DMS79 treated with DMSO at 0.1 percent for 48 hours (cell line): ENCODE measurements at regions not wholly inside any gene's neighbourhood (a gene's known extent, or its start where the extent isn't known, plus 50 kb on each side); places are given as distances from the start of the nearest gene placed in this dataset.
"Not testable (repeated sequence)": the region's sequence is repeated elsewhere in the genome, so short reads cannot be mapped to it uniquely, and the experiment has no call there.

ENCODE experiments used
- DNase-seq: peaks from one replicate; lab custom pipeline; 2025; lab: John Stamatoyannopoulos, UW

GRCh38 chr13:94816256-94816655 lies 103.9 kb upstream of the SOX21 start:
- DNase-seq: no peak

GRCh38 chr13:94813920-94814475 lies 101.7 kb upstream of the SOX21 start:
- DNase-seq: peak; percentile 21

- DNase-seq: no peak
Observed at GRCh38 chr13:94811753-94812152, 99.4 kb upstream of the SOX21 start.

- no peak for DNase-seq
Observed at GRCh38 chr13:94800423-94800822, 88.1 kb upstream of the SOX21 start.

- DNase-seq: no peak
Observed at GRCh38 chr13:94799299-94799698, 87.0 kb upstream of the SOX21 start.

GRCh38 chr13:94798738-94799137 lies 86.4 kb upstream of the SOX21 start:
- no peak for DNase-seq

GRCh38 chr13:94795292-94795691 lies 82.9 kb upstream of the SOX21 start:
- no peak for DNase-seq

- DNase-seq: not testable (repeated sequence)
Observed at GRCh38 chr13:94786246-94786645, 73.9 kb upstream of the SOX21 start.

GRCh38 chr13:94784066-94784465 lies 71.7 kb upstream of the SOX21 start:
- no peak for DNase-seq

GRCh38 chr13:94783489-94783888 lies 71.1 kb upstream of the SOX21 start:
- no peak for DNase-seq

GRCh38 chr13:94780421-94780820 lies 68.1 kb upstream of the SOX21 start:
- DNase-seq: no peak

- no peak for DNase-seq
Observed at GRCh38 chr13:94778986-94779385, 66.6 kb upstream of the SOX21 start.

GRCh38 chr13:94778585-94778984 lies 66.2 kb upstream of the SOX21 start:
- DNase-seq: no peak

GRCh38 chr13:94776956-94777355 lies 64.6 kb upstream of the SOX21 start:
- no peak for DNase-seq

GRCh38 chr13:94776300-94776699 lies 64.0 kb upstream of the SOX21 start:
- DNase-seq: no peak

GRCh38 chr13:94765814-94766213 lies 53.5 kb upstream of the SOX21 start:
- DNase-seq: no peak

GRCh38 chr13:94764576-94765321 lies 52.4 kb upstream of the SOX21 start:
- no peak for DNase-seq
